Tibial nerve (tissue), 4 donors: ENCODE measurements at regions not wholly inside any gene's neighbourhood (a gene's known extent, or its start where the extent isn't known, plus 50 kb on each side); places are given as distances from the start of the nearest gene placed in this dataset.

ENCODE experiments used
- EP300 ChIP-seq, 2 donors: sonication (generic); formaldehyde crosslinking; IDR thresholded peaks; one replicate each; pipeline ENCODE4 v1.6.1; 2017; ENCODE audit warnings: antibody characterized with exemption in 2 of 2, mild to moderate bottlenecking in 1 of 2
- POLR2A ChIP-seq, 2 donors: fragments of 450-650 bp; IDR thresholded peaks; one replicate each; pipeline ENCODE4 v1.6.1; 2017; ENCODE audit warnings: antibody characterized with exemption in 2 of 2, mild to moderate bottlenecking in 2 of 2, moderate library complexity in 2 of 2
- TF ChIP-seq, protein P1 (sequence below), 5 experiments: fragments of 200-600 bp in 3 of 5; fragments of 450-650 bp in 2 of 5; sonication (generic) in 3 of 5; IDR thresholded peaks; one replicate each; pipeline ENCODE4 v1.5.1; 2016 to 2019; ENCODE audit warnings: antibody characterized with exemption in 5 of 5, mild to moderate bottlenecking in 3 of 5, moderate library complexity in 2 of 5

- TF ChIP-seq, protein P1, sequence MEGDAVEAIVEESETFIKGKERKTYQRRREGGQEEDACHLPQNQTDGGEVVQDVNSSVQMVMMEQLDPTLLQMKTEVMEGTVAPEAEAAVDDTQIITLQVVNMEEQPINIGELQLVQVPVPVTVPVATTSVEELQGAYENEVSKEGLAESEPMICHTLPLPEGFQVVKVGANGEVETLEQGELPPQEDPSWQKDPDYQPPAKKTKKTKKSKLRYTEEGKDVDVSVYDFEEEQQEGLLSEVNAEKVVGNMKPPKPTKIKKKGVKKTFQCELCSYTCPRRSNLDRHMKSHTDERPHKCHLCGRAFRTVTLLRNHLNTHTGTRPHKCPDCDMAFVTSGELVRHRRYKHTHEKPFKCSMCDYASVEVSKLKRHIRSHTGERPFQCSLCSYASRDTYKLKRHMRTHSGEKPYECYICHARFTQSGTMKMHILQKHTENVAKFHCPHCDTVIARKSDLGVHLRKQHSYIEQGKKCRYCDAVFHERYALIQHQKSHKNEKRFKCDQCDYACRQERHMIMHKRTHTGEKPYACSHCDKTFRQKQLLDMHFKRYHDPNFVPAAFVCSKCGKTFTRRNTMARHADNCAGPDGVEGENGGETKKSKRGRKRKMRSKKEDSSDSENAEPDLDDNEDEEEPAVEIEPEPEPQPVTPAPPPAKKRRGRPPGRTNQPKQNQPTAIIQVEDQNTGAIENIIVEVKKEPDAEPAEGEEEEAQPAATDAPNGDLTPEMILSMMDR (IDR thresholded peaks at IDR 0.05): no peak
- TF ChIP-seq POLR2A (IDR thresholded peaks at IDR 0.05) (no peak), EP300 (IDR thresholded peaks at IDR 0.05) (no peak)
Measured at GRCh38 chr14:77988970-77989369, 181.2 kb upstream of the NRXN3 start.
